GM12878 (cell line): ENCODE measurements at regions not wholly inside any gene's neighbourhood (a gene's known extent, or its start where the extent isn't known, plus 50 kb on each side); places are given as distances from the start of the nearest gene placed in this dataset.

ENCODE experiments used
- ATAC-seq: fragments of 200-7000 bp; cut with Tn5 transposase; 3 replicates; pipeline ENCODE4 v1.9.1; 2020; ENCODE audit warnings: mild to moderate bottlenecking, moderate library complexity
- BruUV-seq: library from RNA; stranded (reverse); fragments of 400-500 nt; replicated peaks from 2 replicates; lab custom pipeline; 2021; lab: Mats Ljungman, UMichigan
- CTCF ChIA-PET: fragments of 300-600 bp; sonication (Branson Sonifier 250); formaldehyde crosslinking; extraction: SDS; loops from one replicate; lab custom pipeline; 2021; ENCODE audit warnings: inconsistent platforms; lab: Yijun Ruan, JAX
- POLR2A ChIA-PET: fragments of 350-600 bp; formaldehyde crosslinking; extraction: SDS; loops from one replicate; lab custom pipeline; 2021; ENCODE audit warnings: inconsistent platforms; lab: Charles Lee
- RAD21 ChIA-PET: fragments of 300-600 bp; sonication (Branson Sonifier 250); formaldehyde crosslinking; loops from one replicate; lab custom pipeline; 2023; ENCODE audit warnings: antibody characterized with exemption; ENCODE audit not compliant: unreplicated experiment; lab: Charles Lee
- SMC1A ChIA-PET: fragments of 300-600 bp; sonication (Branson Sonifier 250); formaldehyde crosslinking; loops from one replicate; lab custom pipeline; 2023; ENCODE audit not compliant: unreplicated experiment, uncharacterized antibody; lab: Charles Lee
- DNase-seq: peaks from one replicate; pipeline ENCODE4 v3.0.0-alpha.2; 2011; ENCODE audit warnings: low read depth, low spot score
- FAIRE-seq: peaks from 3 replicates; lab custom pipeline; 2011; peaks lifted over from hg19 to GRCh38; lab: Jason Lieb, UNC
- H2AFZ ChIP-seq: 2 replicates; pipeline ENCODE4 v1.6.0; 2011; ENCODE audit warnings: low read depth, low read length, control low read depth; ENCODE audit not compliant: control insufficient read depth
- H3K27ac ChIP-seq: 2 replicates; pipeline ENCODE4 v1.5.1; 2011; ENCODE audit warnings: control low read depth; ENCODE audit not compliant: control insufficient read depth, insufficient read depth
- H3K27me3 ChIP-seq, 2 experiments: replicated peaks in 1 of 2; 2 replicates each; pipeline versions ENCODE4 v1.6.0 to v1.6.1; 2011; ENCODE audit warnings: low read length in 1 of 2; ENCODE audit not compliant: control insufficient read depth in 2 of 2, insufficient read depth in 2 of 2
- H3K36me3 ChIP-seq, 2 experiments: 2 replicates each; pipeline ENCODE4 v1.5.1; 2011; ENCODE audit warnings: low read length in 1 of 2; ENCODE audit not compliant: control insufficient read depth in 2 of 2, insufficient read depth in 2 of 2
- H3K4me1 ChIP-seq: 2 replicates; pipeline ENCODE4 v1.6.1; 2011; ENCODE audit warnings: mild to moderate bottlenecking, low read length, moderate library complexity, mixed read lengths; ENCODE audit not compliant: control insufficient read depth, insufficient read depth
- H3K4me2 ChIP-seq: 2 replicates; pipeline ENCODE4 v1.6.0; 2011; ENCODE audit warnings: control low read depth; ENCODE audit not compliant: control insufficient read depth, insufficient read depth
- H3K4me3 ChIP-seq: fragments of 200-600 bp; sonication (generic); 2 replicates; pipeline ENCODE4 v1.5.1; 2016
- H3K79me2 ChIP-seq: 2 replicates; pipeline ENCODE4 v1.6.0; 2011; ENCODE audit warnings: low read length; ENCODE audit not compliant: control insufficient read depth, insufficient read depth
- H3K9ac ChIP-seq: 2 replicates; pipeline ENCODE4 v1.8.0; 2011; ENCODE audit warnings: low read length, control low read depth, mixed read lengths; ENCODE audit not compliant: control insufficient read depth, insufficient read depth
- H3K9me3 ChIP-seq: replicated peaks from 3 replicates; pipeline ENCODE4 v1.5.1; 2011; ENCODE audit warnings: mild to moderate bottlenecking, low read length; ENCODE audit not compliant: control insufficient read depth, insufficient read depth
- H4K20me1 ChIP-seq: 2 replicates; pipeline ENCODE4 v1.6.0; 2011; ENCODE audit not compliant: control insufficient read depth, insufficient read depth
- CREB1 ChIP-seq: IDR thresholded peaks from 2 replicates; pipeline ENCODE4 v1.6.1; 2012; ENCODE audit warnings: low read depth, mild to moderate bottlenecking, inconsistent platforms
- ETV6 ChIP-seq, 2 experiments: fragments of 450-650 bp in 1 of 2; IDR thresholded peaks in 1 of 2; conservative IDR thresholded peaks in 1 of 2; 2 replicates each; pipeline ENCODE4 v1.6.1; 2014; ENCODE audit warnings: antibody characterized with exemption in 1 of 2, borderline replicate concordance in 1 of 2, low read depth in 1 of 2, mild to moderate bottlenecking in 1 of 2, moderate library complexity in 1 of 2
- FOS ChIP-seq: IDR thresholded peaks from 3 replicates; pipeline ENCODE4 v1.6.1; 2011; ENCODE audit warnings: borderline replicate concordance; ENCODE audit not compliant: insufficient read length; ENCODE audit errors: extremely low read depth
- MTA3 ChIP-seq: IDR thresholded peaks from 2 replicates; pipeline ENCODE4 v1.6.1; 2012; ENCODE audit warnings: low read length, inconsistent platforms, borderline replicate concordance
- RAD21 ChIP-seq: IDR thresholded peaks from 2 replicates; pipeline ENCODE4 v1.6.1; 2011; ENCODE audit warnings: mild to moderate bottlenecking, low read depth, low read length, moderate library complexity; ENCODE audit not compliant: insufficient read depth
- RCOR1 ChIP-seq: conservative IDR thresholded peaks from 2 replicates; pipeline ENCODE4 v1.6.1; 2012; ENCODE audit warnings: low read depth, low read length, improper control_type of control experiment
- TCF12 ChIP-seq: IDR thresholded peaks from 2 replicates; pipeline ENCODE4 v1.6.1; 2011; ENCODE audit warnings: low read depth, mild to moderate bottlenecking, low read length
- WGBS: methylation state at CpG from one replicate; pipeline ENCODE4 v1.1.6; 2016; ENCODE audit warnings: low lambda C conversion rate; ENCODE audit not compliant: insufficient replicate concordance, insufficient coverage; ENCODE audit errors: missing lambda C conversion rate; 5-methylcytosine and 5-hydroxymethylcytosine counted together
- in situ Hi-C: fragments of 300-500 bp; cut with MboI; formaldehyde crosslinking; loops from 9 replicates; pipeline ENCODE4 v1.14.3; 2018; ENCODE audit warnings: mixed read lengths
- intact Hi-C: fragments of 100-400 bp; cut with micrococcal nuclease; formaldehyde crosslinking; loops from one replicate; pipeline ENCODE4 v1.14.2; 2022; ENCODE audit not compliant: unreplicated experiment
- TF ChIP-seq, protein P1 (sequence below): IDR thresholded peaks from 2 replicates; pipeline ENCODE4 v1.6.1; 2012; ENCODE audit warnings: mild to moderate bottlenecking, low read depth, low read length
- TF ChIP-seq, protein P2 (sequence below): fragments of 450-650 bp; formaldehyde crosslinking; IDR thresholded peaks from 2 replicates; pipeline ENCODE4 v1.4.0; 2020; ENCODE audit warnings: mild to moderate bottlenecking, moderate library complexity

DNA sequence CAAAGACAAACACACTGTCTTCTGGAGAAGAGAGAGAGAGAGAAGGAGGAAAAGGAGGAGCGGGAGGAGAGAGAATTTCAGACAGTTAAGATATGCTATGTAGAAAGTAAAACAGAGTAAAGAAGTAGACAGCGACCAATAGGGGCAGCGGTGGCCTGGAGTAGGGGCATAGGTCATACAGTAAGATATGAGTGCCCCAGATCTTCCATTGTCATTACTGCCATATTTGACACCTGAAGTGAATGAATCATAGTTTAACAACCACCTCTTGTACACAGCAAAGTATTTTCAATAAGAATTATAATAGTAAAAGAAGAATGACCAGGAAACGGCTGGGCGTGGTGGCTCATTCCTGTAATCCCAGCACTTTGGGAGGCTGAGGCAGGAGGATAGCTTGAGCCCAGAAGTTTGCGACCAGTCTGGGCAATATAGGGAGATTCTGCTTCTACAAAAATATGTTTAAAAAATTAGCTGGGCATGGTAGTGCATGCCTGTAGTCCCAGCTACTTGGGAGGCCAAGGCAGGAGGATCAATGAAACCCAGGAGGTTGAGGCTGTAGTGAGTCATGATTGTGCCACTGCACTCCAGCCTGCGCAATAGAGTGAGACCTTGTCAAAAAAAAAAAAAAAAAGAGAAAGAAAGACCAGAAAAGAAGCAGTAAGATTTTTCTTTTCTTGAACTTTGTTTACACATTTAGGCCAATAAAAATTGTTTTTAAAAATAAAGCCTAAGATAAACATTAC lies 77.0 kb upstream of the GPR158 start:
- in situ Hi-C loops = no loop called here
- TF ChIP-seq CREB1 = no peak
- TF ChIP-seq ETV6 (conservative IDR thresholded peaks at IDR 0.05 in 1 of 2, IDR thresholded peaks at IDR 0.05 in 1 of 2; ENCODE audit: borderline replicate concordance in 1 of 2, low read depth in 1 of 2) = no peak
- TF ChIP-seq MTA3 = no peak
- TF ChIP-seq RAD21 = no peak
- no peak for TF ChIP-seq RCOR1
- no peak for TF ChIP-seq FOS
- TF ChIP-seq, protein P1, sequence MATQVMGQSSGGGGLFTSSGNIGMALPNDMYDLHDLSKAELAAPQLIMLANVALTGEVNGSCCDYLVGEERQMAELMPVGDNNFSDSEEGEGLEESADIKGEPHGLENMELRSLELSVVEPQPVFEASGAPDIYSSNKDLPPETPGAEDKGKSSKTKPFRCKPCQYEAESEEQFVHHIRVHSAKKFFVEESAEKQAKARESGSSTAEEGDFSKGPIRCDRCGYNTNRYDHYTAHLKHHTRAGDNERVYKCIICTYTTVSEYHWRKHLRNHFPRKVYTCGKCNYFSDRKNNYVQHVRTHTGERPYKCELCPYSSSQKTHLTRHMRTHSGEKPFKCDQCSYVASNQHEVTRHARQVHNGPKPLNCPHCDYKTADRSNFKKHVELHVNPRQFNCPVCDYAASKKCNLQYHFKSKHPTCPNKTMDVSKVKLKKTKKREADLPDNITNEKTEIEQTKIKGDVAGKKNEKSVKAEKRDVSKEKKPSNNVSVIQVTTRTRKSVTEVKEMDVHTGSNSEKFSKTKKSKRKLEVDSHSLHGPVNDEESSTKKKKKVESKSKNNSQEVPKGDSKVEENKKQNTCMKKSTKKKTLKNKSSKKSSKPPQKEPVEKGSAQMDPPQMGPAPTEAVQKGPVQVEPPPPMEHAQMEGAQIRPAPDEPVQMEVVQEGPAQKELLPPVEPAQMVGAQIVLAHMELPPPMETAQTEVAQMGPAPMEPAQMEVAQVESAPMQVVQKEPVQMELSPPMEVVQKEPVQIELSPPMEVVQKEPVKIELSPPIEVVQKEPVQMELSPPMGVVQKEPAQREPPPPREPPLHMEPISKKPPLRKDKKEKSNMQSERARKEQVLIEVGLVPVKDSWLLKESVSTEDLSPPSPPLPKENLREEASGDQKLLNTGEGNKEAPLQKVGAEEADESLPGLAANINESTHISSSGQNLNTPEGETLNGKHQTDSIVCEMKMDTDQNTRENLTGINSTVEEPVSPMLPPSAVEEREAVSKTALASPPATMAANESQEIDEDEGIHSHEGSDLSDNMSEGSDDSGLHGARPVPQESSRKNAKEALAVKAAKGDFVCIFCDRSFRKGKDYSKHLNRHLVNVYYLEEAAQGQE = no peak
- TF ChIP-seq, protein P2, sequence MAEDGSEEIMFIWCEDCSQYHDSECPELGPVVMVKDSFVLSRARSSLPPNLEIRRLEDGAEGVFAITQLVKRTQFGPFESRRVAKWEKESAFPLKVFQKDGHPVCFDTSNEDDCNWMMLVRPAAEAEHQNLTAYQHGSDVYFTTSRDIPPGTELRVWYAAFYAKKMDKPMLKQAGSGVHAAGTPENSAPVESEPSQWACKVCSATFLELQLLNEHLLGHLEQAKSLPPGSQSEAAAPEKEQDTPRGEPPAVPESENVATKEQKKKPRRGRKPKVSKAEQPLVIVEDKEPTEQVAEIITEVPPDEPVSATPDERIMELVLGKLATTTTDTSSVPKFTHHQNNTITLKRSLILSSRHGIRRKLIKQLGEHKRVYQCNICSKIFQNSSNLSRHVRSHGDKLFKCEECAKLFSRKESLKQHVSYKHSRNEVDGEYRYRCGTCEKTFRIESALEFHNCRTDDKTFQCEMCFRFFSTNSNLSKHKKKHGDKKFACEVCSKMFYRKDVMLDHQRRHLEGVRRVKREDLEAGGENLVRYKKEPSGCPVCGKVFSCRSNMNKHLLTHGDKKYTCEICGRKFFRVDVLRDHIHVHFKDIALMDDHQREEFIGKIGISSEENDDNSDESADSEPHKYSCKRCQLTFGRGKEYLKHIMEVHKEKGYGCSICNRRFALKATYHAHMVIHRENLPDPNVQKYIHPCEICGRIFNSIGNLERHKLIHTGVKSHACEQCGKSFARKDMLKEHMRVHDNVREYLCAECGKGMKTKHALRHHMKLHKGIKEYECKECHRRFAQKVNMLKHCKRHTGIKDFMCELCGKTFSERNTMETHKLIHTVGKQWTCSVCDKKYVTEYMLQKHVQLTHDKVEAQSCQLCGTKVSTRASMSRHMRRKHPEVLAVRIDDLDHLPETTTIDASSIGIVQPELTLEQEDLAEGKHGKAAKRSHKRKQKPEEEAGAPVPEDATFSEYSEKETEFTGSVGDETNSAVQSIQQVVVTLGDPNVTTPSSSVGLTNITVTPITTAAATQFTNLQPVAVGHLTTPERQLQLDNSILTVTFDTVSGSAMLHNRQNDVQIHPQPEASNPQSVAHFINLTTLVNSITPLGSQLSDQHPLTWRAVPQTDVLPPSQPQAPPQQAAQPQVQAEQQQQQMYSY (CRISPR knock-in tag) = no peak
- TF ChIP-seq TCF12 = no peak

More for the DNA sequence above, 77.0 kb upstream of the GPR158 start:
- intact Hi-C loops = no loop called here
- H3K4me2 ChIP-seq = no peak overlapping the region
- SMC1A ChIA-PET = no interaction called here
- H4K20me1 ChIP-seq = no peaks in the 10 kb centered on the region
- H3K27me3 ChIP-seq = no peaks in the 10 kb centered on the region; a peak in 1 of 4 replicates
- H3K4me1 ChIP-seq = no peaks in the 10 kb centered on the region
- H3K9me3 ChIP-seq = no peaks in the 10 kb centered on the region; the same call in 2 of the 3 replicates
- no peak overlapping the region for H3K9ac ChIP-seq
- CTCF ChIA-PET = interaction anchor here (1.0 kb wide), 1 partner anchor 17 kb away, joined by 3 read pairs; no protein-coding TSS in a partner anchor
- POLR2A ChIA-PET = no interaction called here
- BruUV-seq = no TSS peak
- ATAC-seq = no peak
- DNase-seq = no peak
- H2AFZ ChIP-seq = no peak overlapping the region
- no peak for FAIRE-seq
- WGBS = 77% methylated on average over 7 of the region's 7 CpGs
- H3K36me3 ChIP-seq = no peaks in the 10 kb centered on the region
- no peak overlapping the region for H3K27ac ChIP-seq
- H3K4me3 ChIP-seq = no peak overlapping the region
- RAD21 ChIA-PET = no interaction called here
- no peaks in the 10 kb centered on the region for H3K79me2 ChIP-seq
